B cell (primary cell): ENCODE measurements at regions not wholly inside any gene's neighbourhood (a gene's known extent, or its start where the extent isn't known, plus 50 kb on each side); places are given as distances from the start of the nearest gene placed in this dataset.

Experiments used
- EZH2 ChIP-seq: IDR thresholded peaks from 2 replicates; pipeline ENCODE4 v1.6.1; 2012; ENCODE audit warnings: borderline replicate concordance, low read depth, mild to moderate bottlenecking, moderate library complexity, low read length; ENCODE audit not compliant: insufficient read depth, poor library complexity, severe bottlenecking
- TF ChIP-seq, protein P1 (sequence below): fragments of 200-600 bp; IDR thresholded peaks from one replicate; pipeline ENCODE4 v1.8.0; 2022; ENCODE audit warnings: antibody characterized with exemption, mild to moderate bottlenecking

DNA sequence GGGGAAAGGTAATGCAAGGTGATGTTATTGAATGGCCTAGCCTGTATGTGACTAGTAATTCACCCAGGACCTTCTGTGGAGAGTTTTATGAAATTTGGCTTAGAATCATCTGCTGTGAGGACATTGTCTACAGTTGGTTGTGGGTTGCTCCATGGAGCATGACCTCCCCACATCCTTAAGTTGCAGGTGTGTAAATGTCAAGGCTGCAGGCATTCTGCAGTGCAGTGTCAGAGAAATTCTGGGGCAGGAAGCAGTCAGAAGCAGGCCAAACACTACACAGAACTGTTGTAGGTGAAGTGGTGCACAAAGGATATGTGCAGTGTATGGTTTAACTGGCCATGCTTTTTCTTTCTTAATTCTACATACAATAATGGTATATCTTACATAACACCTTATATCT lies 588.3 kb downstream of the EBF1 start:
- TF ChIP-seq, protein P1, sequence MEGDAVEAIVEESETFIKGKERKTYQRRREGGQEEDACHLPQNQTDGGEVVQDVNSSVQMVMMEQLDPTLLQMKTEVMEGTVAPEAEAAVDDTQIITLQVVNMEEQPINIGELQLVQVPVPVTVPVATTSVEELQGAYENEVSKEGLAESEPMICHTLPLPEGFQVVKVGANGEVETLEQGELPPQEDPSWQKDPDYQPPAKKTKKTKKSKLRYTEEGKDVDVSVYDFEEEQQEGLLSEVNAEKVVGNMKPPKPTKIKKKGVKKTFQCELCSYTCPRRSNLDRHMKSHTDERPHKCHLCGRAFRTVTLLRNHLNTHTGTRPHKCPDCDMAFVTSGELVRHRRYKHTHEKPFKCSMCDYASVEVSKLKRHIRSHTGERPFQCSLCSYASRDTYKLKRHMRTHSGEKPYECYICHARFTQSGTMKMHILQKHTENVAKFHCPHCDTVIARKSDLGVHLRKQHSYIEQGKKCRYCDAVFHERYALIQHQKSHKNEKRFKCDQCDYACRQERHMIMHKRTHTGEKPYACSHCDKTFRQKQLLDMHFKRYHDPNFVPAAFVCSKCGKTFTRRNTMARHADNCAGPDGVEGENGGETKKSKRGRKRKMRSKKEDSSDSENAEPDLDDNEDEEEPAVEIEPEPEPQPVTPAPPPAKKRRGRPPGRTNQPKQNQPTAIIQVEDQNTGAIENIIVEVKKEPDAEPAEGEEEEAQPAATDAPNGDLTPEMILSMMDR = no peak
- no peak for TF ChIP-seq EZH2
